ENCODE measurements at regions not wholly inside any gene's neighbourhood (a gene's known extent, or its start where the extent isn't known, plus 50 kb on each side); places are given as distances from the start of the nearest gene placed in this dataset.

- 24% methylated on average over 17 of the region's 24 CpGs for WGBS (ENCODE audit: low lambda C conversion rate)
- FAIRE-seq = no peak
- Histone ChIP-seq H3K79me2 (ENCODE audit: insufficient read depth, low read length) (no peaks in the 10 kb centered on the region), H3K4me3 (replicated peaks in 1 of 3; ENCODE audit: insufficient read depth in 1 of 3, low read depth in 2 of 3, low read length in 3 of 3) (no peak overlapping the region), H3K9ac (ENCODE audit: insufficient read depth, low read depth, low read length) (no peak overlapping the region), H3K4me2 (ENCODE audit: low read depth, low read length) (no peak overlapping the region), H3K27ac (ENCODE audit: extremely low read length, insufficient read depth, low read length) (no peak overlapping the region), H3K9me3 (ENCODE audit: low read length) (no peaks in the 10 kb centered on the region), H4K20me1 (ENCODE audit: insufficient read depth, low read length) (no peaks in the 10 kb centered on the region), H3K36me3 (replicated peaks in 1 of 2; ENCODE audit: control insufficient read depth in 1 of 2, insufficient read depth in 2 of 2, low read length in 2 of 2) (no peaks in the 10 kb centered on the region), H3K27me3 (ENCODE audit: control insufficient read depth in 1 of 2, insufficient read depth in 2 of 2, low read length in 2 of 2) (peaks cover 10 to 70% of the 10 kb centered on the region in 2 experiments; a peak in 4 of 5 replicates), H2AFZ (ENCODE audit: low read length) (no peak overlapping the region), H3K4me1 (ENCODE audit: insufficient read depth, low read length) (no peaks in the 10 kb centered on the region)
- peak; percentile 54 for ATAC-seq
- CTCF ChIA-PET (ENCODE audit: low intra/inter-chr PET ratio, low total read pairs) = no interaction called here
- POLR2A ChIA-PET = no interaction called here
- intact Hi-C loops (cut with micrococcal nuclease; ENCODE audit: unreplicated experiment) = no loop called here
- no TSS peak for BruUV-seq (replicated peaks)
- in situ Hi-C loops (cut with HindIII; ENCODE audit: extremely low pct_ligation_motif_present, low pct_unique_long_range_greater_than_20kb) = no loop called here
- DNase-seq (ENCODE audit: low spot score) = no peak
- TF ChIP-seq, protein P1, sequence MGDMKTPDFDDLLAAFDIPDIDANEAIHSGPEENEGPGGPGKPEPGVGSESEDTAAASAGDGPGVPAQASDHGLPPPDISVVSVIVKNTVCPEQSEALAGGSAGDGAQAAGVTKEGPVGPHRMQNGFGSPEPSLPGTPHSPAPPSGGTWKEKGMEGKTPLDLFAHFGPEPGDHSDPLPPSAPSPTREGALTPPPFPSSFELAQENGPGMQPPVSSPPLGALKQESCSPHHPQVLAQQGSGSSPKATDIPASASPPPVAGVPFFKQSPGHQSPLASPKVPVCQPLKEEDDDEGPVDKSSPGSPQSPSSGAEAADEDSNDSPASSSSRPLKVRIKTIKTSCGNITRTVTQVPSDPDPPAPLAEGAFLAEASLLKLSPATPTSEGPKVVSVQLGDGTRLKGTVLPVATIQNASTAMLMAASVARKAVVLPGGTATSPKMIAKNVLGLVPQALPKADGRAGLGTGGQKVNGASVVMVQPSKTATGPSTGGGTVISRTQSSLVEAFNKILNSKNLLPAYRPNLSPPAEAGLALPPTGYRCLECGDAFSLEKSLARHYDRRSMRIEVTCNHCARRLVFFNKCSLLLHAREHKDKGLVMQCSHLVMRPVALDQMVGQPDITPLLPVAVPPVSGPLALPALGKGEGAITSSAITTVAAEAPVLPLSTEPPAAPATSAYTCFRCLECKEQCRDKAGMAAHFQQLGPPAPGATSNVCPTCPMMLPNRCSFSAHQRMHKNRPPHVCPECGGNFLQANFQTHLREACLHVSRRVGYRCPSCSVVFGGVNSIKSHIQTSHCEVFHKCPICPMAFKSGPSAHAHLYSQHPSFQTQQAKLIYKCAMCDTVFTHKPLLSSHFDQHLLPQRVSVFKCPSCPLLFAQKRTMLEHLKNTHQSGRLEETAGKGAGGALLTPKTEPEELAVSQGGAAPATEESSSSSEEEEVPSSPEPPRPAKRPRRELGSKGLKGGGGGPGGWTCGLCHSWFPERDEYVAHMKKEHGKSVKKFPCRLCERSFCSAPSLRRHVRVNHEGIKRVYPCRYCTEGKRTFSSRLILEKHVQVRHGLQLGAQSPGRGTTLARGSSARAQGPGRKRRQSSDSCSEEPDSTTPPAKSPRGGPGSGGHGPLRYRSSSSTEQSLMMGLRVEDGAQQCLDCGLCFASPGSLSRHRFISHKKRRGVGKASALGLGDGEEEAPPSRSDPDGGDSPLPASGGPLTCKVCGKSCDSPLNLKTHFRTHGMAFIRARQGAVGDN (CRISPR knock-in tag; IDR thresholded peaks at IDR 0.05) = no peak
- TF ChIP-seq FOSL2 (CRISPR knock-in tag; IDR thresholded peaks at IDR 0.05) = 0 out of 2 replicates have a peak, but pooled peaks have one; percentile 17
Measured at GRCh38 chr7:155885167-155886155, 73.2 kb upstream of the SHH start.

All from HepG2 (cell line).